NCI-H2029 (cell line): ENCODE measurements at regions not wholly inside any gene's neighbourhood (a gene's known extent, or its start where the extent isn't known, plus 50 kb on each side); places are given as distances from the start of the nearest gene placed in this dataset.
"Not testable (repeated sequence)": the region's sequence is repeated elsewhere in the genome, so short reads cannot be mapped to it uniquely, and the experiment has no call there.

Source experiments
- DNase-seq: peaks from one replicate; lab custom pipeline; 2025; lab: John Stamatoyannopoulos, UW

DNA sequence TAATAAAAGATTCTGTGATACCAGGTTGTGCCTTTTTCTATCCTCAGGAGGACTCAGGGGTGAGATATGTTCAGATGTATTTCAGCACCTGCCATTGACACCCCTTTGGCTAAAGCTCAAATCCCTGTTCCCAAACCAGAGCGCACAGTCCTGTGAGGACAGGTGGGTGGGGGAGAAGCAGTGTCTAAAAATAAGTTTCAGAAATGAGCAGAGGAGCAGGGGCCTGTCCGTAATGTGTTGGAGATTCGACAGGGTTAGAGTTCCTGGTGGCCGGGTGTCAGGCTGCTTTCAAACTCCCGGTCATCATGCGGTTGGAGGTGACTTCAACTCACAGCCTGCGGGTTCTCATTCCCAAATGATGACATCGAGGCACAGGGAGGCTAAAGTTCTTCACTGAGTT is 211.5 kb downstream of the KLF6 start:
- DNase-seq: no peak

GRCh38 chr10:3571310-3571825 is 213.6 kb downstream of the KLF6 start:
- no peak for DNase-seq

DNA sequence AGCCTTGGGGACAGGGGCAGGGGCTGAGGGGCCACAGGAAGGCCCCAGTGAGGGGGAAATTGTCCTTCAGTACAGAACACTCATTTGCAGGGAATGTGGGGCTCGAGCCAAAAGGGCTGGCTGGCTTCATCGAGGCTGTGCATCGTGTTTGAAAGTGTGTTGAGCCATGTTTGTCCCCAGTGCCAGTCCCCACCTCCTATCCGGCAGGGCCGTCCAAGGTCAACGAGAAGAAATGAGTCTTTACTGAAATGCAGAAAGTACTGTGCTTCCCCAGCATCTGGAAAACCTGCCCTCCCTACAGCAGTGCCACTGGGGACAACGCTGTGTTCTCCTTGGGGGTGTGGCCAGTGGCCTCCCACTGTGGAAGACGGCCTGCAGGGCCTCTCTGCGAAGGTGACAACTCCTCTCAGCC is 214.1 kb downstream of the KLF6 start:
- DNase-seq: no peak

DNA sequence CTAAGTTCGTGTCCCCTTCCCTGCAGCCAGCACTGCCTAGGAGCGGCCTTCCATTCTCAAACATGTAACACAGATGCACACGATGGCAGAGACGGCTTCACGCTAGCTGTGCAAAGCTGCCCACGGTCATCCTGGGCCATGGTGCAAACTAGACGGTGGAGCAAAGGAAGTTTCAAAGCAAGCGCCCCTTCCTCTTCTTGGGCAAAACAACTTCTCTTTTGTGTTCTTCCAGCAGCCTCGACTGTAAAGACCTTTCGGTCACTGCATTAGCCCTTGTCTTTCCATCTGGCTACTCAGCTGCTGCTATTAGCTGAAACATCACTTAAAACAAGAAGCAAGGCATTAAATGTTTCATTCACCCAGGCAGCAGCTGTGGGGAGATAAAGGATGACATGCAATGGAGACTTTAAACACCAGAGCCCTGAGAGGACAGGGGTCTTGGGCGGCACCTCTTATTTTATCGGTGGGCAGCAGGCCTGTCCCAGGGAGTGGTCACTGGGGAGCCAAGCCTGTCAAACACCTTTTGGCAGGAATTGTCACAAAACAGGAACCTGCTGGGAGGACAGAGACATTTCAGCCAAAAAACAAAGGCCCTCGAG is 214.8 kb downstream of the KLF6 start:
- DNase-seq: no peak

DNA sequence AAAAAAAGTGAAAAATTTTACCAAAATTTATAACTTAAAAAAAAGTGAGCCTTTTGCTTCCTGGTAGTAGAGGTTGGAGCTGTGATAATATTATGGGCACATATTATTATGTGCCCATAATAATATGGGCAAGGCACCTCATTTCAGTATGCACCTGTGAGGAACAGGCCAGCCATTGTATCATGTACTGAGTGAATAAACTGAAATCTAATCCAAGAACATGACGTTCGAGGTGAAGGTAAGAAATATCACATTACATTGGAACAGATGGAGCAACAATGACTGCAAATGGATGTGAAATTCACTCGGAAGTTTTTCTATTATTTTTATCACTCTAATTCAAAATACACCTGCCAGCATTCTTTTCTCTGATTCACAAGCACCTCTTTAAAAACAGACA is 216.0 kb downstream of the KLF6 start:
- DNase-seq: peak; percentile 38

GRCh38 chr10:3568392-3568791 is 216.6 kb downstream of the KLF6 start:
- DNase-seq: no peak

DNA sequence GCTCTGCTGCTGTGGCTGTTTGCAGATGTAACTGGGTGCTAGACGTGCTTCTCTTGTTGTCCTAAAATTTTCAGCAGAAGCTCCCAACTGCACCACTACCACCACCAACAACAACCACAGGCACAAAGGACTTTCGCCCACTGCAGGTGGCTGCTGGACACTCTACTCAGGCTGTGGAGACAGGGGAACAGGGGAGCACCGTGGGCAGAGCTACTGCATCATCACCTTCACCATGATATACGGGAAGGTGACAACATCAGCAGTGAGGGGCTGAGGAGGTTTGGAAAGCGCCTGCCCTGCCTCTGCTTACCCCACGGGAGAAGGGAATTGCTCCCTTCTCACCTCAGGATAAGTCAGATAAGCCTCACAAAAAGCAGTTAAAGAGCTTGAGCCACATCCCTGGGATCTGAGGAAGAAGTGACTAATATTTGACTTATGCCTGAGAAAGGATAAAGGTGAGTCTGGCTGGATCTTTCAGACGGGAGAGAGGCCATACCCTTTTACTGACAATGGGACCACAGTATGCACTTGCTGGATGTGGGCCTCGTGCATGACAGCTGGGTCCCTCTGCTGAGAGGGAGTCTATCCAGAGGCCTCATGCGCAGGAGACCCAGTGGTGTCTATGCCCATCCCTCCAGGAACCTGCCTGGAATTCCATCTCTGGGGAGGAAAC is 217.6 kb downstream of the KLF6 start:
- DNase-seq: no peak

DNA sequence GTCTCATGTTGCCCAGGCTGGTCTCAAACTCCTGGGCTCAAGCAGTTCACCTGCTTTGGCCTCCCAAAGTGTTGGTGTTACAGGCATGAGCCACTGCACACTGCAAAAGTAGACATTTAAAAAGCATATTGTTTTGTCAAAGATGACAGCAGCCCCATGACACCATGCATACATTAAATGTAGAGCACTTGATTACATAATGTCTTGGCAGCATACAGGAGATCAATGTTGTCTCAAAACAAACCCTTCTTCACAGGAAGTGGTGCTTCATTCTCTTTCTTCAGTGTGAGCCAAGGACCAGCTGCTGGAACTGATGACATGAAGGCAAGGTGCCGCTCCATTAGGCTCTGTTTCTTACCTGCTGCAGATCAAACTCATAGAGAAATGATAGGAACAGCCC is 218.4 kb downstream of the KLF6 start:
- peak; percentile 44 for DNase-seq

GRCh38 chr10:3564346-3565002 is 220.5 kb downstream of the KLF6 start:
- no peak for DNase-seq

DNA sequence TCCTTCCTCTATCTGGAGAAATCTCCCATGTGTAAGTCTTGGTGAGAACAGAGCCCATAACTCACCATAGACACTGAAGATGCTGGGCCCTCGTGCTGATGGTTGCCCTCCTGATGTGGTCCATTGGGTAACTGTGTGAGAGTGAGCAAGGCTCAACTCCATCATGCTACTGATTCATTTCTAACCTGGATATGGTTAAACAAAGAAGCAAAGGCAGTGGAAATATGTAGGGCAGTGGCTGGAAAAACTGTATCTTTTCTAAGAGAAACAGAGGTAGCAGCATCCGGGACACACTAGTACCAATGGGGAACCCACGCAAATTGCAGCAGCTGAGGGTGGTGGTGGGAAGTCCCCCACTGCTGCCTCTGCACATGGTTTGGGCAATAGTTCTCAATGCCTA is 221.7 kb downstream of the KLF6 start:
- DNase-seq: no peak

- DNase-seq: not testable (repeated sequence)
Observed at GRCh38 chr10:3560628-3561027, 224.4 kb downstream of the KLF6 start.

- DNase-seq: no peak
Observed at GRCh38 chr10:3559527-3559926, 225.5 kb downstream of the KLF6 start.

- DNase-seq: no peak
Observed at GRCh38 chr10:3559011-3559410, 226.0 kb downstream of the KLF6 start.

DNA sequence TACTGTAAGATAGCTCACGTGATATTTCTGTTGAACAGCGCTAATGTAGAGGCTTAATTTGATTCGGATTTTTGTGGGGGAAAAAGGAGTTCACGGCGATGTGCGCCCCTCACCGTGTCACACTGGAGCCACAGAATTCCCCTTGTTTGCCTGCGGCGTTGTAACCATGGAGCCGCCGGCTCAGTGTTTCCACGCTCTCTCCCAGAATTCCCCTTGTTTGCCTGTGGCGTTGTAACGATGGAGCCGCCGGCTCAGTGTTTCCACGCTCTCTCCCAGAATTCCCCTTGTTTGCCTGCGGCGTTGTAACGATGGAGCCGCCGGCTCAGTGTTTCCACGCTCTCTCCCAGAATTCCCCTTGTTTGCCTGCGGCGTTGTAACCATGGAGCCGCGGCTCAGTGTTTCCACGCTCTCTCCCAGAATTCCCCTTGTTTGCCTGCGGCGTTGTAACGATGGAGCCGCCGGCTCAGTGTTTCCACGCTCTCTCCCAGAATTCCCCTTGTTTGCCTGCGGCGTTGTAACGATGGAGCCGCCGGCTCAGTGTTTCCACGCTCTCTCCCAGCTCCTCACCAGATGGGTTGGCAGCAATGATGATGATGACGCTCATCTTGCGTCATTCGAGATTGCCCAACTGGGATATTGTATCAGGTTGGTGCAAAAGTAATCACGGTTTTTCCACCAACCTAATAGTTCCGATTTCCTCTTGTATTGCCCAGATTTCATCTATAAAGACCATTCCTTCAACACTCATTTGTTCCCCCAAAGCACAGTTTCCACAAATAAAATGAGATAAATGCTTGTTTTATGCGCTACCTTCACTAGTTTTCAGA is 228.6 kb downstream of the KLF6 start:
- DNase-seq: not testable (repeated sequence)

GRCh38 chr10:3554121-3554522 is 230.9 kb downstream of the KLF6 start:
- DNase-seq: no peak

DNA sequence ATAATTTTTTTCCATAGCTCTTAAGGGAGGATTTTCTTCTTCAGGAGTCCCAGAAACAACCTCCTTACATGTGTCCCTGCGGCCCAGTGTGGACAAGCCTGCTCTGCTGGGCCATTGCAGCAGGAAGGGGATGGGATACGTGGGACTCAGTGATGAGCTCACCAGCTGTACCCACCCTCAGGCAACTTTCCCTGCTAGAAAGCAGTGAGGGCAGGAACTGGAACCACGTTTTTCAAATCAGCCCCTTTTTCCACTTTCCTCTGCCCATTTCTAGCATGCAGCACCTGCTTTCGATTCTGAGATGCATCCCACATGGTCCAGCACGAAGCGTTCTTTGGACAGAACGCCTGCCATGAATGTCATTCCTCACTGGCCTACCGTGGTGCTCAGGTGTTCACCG is 232.7 kb downstream of the KLF6 start:
- no peak for DNase-seq

DNA sequence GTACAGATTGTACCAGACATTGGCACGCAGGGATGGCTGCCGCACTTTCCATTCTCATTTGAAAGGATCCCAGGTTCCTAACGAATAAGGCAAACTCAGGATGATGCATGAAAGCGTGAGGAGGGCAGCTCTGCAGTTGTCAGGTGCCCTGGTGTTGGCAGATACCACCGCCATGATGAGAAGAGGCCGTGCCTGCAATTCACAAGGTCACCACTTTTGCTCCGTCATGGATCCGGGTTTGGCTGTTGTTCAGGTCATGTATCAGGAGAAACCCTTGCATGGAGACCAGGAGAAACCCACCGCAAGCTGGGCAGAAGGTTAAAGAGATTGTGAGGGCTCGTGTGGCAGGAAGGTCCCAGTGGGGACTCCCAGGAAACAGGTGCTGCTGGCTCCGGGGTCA is 233.2 kb downstream of the KLF6 start:
- DNase-seq: no peak

GRCh38 chr10:3549118-3549517 is 235.9 kb downstream of the KLF6 start:
- DNase-seq: no peak

DNA sequence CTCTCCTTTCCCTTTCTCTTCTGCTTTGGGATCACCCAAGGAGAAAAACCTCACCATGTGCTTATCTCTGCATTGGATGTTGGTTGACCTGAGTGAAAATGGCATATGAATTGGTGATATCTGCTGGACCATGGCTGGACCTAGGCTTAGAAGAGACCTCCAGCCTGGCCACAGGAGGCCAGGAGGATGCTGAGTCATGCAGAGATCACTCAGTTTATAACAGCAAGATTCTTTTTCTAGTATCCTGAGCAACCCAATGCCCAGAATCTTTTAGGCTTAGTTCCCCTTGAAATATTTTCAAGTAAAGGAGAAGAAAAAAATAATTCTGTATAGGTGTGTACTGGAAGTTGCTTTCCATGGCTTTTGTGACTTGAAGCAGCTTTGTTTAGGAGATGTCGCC is 236.3 kb downstream of the KLF6 start:
- DNase-seq: no peak

DNA sequence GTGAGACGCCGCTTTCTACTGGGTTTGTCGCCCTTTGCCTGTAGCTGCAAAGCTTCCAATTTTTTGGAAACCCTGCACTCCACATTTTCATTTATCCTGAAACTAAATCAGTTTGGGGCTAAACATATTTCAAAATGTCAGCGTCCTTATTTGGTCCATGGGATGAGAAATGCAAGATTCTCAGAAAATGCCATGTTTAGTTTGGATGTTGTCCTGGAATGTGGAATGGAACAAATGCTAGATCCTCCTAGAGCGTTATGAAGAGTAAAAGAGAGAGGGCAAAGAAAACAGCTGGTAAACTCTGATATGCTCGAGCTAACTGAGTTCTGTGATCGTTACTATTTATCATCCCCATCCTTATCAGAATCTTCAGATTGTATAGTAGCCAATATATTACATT is 236.9 kb downstream of the KLF6 start:
- DNase-seq: no peak

GRCh38 chr10:3544561-3544960 is 240.4 kb downstream of the KLF6 start:
- no peak for DNase-seq

GRCh38 chr10:3542185-3542611 is 242.8 kb downstream of the KLF6 start:
- DNase-seq: no peak
